ENCODE measurements at regions not wholly inside any gene's neighbourhood (a gene's known extent, or its start where the extent isn't known, plus 50 kb on each side); places are given as distances from the start of the nearest gene placed in this dataset.

DNA sequence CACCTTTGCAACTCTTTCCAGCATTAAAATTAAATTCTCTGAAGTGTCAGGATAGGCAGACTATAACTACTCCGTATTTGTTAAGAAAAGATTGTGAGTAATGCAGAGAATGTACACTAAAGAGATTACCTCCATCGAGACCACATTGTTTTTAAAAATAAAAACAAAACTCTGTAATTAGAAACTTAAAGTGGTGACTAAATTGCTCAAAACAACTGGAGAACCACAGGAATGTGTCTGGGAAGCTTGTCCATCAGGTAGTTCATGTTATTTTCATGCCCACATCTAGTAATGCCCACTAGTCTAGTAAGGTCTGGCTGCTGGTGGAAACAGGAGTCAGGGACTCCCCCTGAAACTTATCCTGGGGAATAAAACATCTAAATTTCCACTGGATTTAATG lies 103.0 kb upstream of the FOXQ1 start:
- Histone ChIP-seq H3K4me2 (replicated peaks; ENCODE audit: extremely low read depth, low read length, poor library complexity, severe bottlenecking) (no peak overlapping the region), H3K27me3 (ENCODE audit: control insufficient read depth in 2 of 2, insufficient read depth in 2 of 2, low read length in 2 of 2) (peaks cover 0 to 6% of the 10 kb centered on the region in 2 donors), H4K20me1 (ENCODE audit: insufficient read depth, low read length) (no peaks in the 10 kb centered on the region), H3K79me2 (ENCODE audit: insufficient read depth, low read length) (no peaks in the 10 kb centered on the region), H3K36me3 (replicated peaks in 1 of 2; ENCODE audit: control insufficient read depth in 1 of 2, insufficient read depth in 2 of 2, low read length in 2 of 2) (no peaks in the 10 kb centered on the region), H3K9me3 (replicated peaks in 1 of 2; ENCODE audit: control insufficient read depth in 1 of 2, insufficient read depth in 1 of 2, low read length in 2 of 2) (no peaks in the 10 kb centered on the region), H3K27ac (ENCODE audit: low read depth in 1 of 2, low read length in 2 of 2) (no peak overlapping the region), H3K4me3 (replicated peaks in 1 of 3; ENCODE audit: low read depth in 2 of 3, low read length in 3 of 3) (no peak overlapping the region), H3K9ac (ENCODE audit: insufficient read depth, low read length, poor library complexity, severe bottlenecking) (no peak overlapping the region), H2AFZ (ENCODE audit: insufficient read depth, low read depth, low read length, poor library complexity, severe bottlenecking) (no peak overlapping the region), H3K4me1 (ENCODE audit: control insufficient read depth in 1 of 2, insufficient read depth in 2 of 2, low read length in 2 of 2) (no peaks in the 10 kb centered on the region)
- no CpG with 5 or more reads among the region's 2 CpGs for WGBS (ENCODE audit: insufficient coverage)
- Mint-ChIP-seq H3K4me1 (no peaks in the 10 kb centered on the region), H3K36me3 (no peaks in the 10 kb centered on the region), H3K27me3 (ENCODE audit: low read depth in 3 of 3) (peaks cover 5 to 7% (median 6%) of the 10 kb centered on the region in 3 donors), H3K9me3 (peaks cover 2 to 9% (median 3%) of the 10 kb centered on the region in 7 donors), H3K4me3 (no peak overlapping the region), H3K27ac (no peak overlapping the region)
- intact Hi-C loops (cut with micrococcal nuclease): no loop called here
- DNase-seq: no peak
- no peak for TF ChIP-seq CTCF (IDR thresholded peaks at IDR 0.05)

GRCh38 chr6:1203546-1203945 lies 108.4 kb upstream of the FOXQ1 start:
- Histone ChIP-seq H3K27me3 (ENCODE audit: control insufficient read depth in 2 of 2, insufficient read depth in 2 of 2, low read length in 2 of 2) (no peaks in the 10 kb centered on the region), H3K9me3 (replicated peaks in 1 of 2; ENCODE audit: control insufficient read depth in 1 of 2, insufficient read depth in 1 of 2, low read length in 2 of 2) (no peaks in the 10 kb centered on the region), H3K4me3 (replicated peaks in 1 of 3; ENCODE audit: low read depth in 2 of 3, low read length in 3 of 3) (no peak overlapping the region), H3K4me1 (ENCODE audit: control insufficient read depth in 1 of 2, insufficient read depth in 2 of 2, low read length in 2 of 2) (no peaks in the 10 kb centered on the region), H3K36me3 (replicated peaks in 1 of 2; ENCODE audit: control insufficient read depth in 1 of 2, insufficient read depth in 2 of 2, low read length in 2 of 2) (no peaks in the 10 kb centered on the region), H3K27ac (ENCODE audit: low read depth in 1 of 2, low read length in 2 of 2) (no peak overlapping the region), H3K9ac (ENCODE audit: insufficient read depth, low read length, poor library complexity, severe bottlenecking) (no peak overlapping the region), H3K79me2 (ENCODE audit: insufficient read depth, low read length) (no peaks in the 10 kb centered on the region), H4K20me1 (ENCODE audit: insufficient read depth, low read length) (no peaks in the 10 kb centered on the region), H3K4me2 (replicated peaks; ENCODE audit: extremely low read depth, low read length, poor library complexity, severe bottlenecking) (no peak overlapping the region), H2AFZ (ENCODE audit: insufficient read depth, low read depth, low read length, poor library complexity, severe bottlenecking) (no peak overlapping the region)
- no peaks in the 10 kb centered on the region for H3K36me3 Mint-ChIP-seq
- H3K27me3 Mint-ChIP-seq (ENCODE audit: low read depth in 3 of 3): peaks cover 3 to 5% (median 4%) of the 10 kb centered on the region in 3 donors
- no peak overlapping the region for H3K27ac Mint-ChIP-seq
- H3K4me3 Mint-ChIP-seq: no peak overlapping the region
- intact Hi-C loops (cut with micrococcal nuclease): no loop called here
- WGBS (ENCODE audit: insufficient coverage): 88% methylated on average over 5 of the region's 5 CpGs
- peaks cover 2 to 10% (median 3%) of the 10 kb centered on the region in 7 donors for H3K9me3 Mint-ChIP-seq
- no peaks in the 10 kb centered on the region for H3K4me1 Mint-ChIP-seq
- TF ChIP-seq CTCF (IDR thresholded peaks at IDR 0.05): no peak
- no peak for DNase-seq
